Astrocyte (in vitro differentiated cells and primary cell): ENCODE measurements at regions not wholly inside any gene's neighbourhood (a gene's known extent, or its start where the extent isn't known, plus 50 kb on each side); places are given as distances from the start of the nearest gene placed in this dataset.

ENCODE experiments used
- DNase-seq: peaks from one replicate; pipeline ENCODE4 v3.0.0-alpha.2; 2010; ENCODE audit warnings: low read depth
- FAIRE-seq: peaks from 2 replicates; lab custom pipeline; 2011; peaks lifted over from hg19 to GRCh38; lab: Jason Lieb, UNC
- H2AFZ ChIP-seq: 2 replicates; pipeline ENCODE4 v1.6.0; 2012; ENCODE audit warnings: low read depth, low read length, inconsistent platforms
- H3K27ac ChIP-seq: 2 replicates; pipeline ENCODE4 v1.5.1; 2011; ENCODE audit warnings: low read depth, low read length, inconsistent platforms
- H3K27me3 ChIP-seq: 2 replicates; pipeline ENCODE4 v1.6.0; 2011; ENCODE audit warnings: low read length, inconsistent platforms; ENCODE audit not compliant: insufficient read depth
- H3K36me3 ChIP-seq: 2 replicates; pipeline ENCODE4 v1.5.1; 2011; ENCODE audit warnings: low read length, inconsistent platforms; ENCODE audit not compliant: insufficient read depth
- H3K4me1 ChIP-seq: 2 replicates; pipeline ENCODE4 v1.5.1; 2011; ENCODE audit warnings: low read length, inconsistent platforms; ENCODE audit not compliant: insufficient read depth
- H3K4me2 ChIP-seq: 2 replicates; pipeline ENCODE4 v1.6.0; 2012; ENCODE audit warnings: low read length, inconsistent platforms
- H3K4me3 ChIP-seq: 2 replicates; pipeline ENCODE4 v1.5.1; 2011; ENCODE audit warnings: low read depth, mild to moderate bottlenecking, low read length, inconsistent platforms; ENCODE audit not compliant: insufficient read depth
- H3K79me2 ChIP-seq: 2 replicates; pipeline ENCODE4 v1.6.0; 2012; ENCODE audit warnings: mild to moderate bottlenecking, low read length, inconsistent platforms; ENCODE audit not compliant: insufficient read depth
- H3K9ac ChIP-seq: 2 replicates; pipeline ENCODE4 v1.6.0; 2012; ENCODE audit warnings: mild to moderate bottlenecking, low read length, inconsistent platforms
- H3K9me3 ChIP-seq: 2 replicates; pipeline ENCODE4 v1.5.1; 2012; ENCODE audit warnings: low read depth, mild to moderate bottlenecking, low read length, inconsistent platforms; ENCODE audit not compliant: insufficient read depth
- H4K20me1 ChIP-seq: 2 replicates; pipeline ENCODE4 v1.6.0; 2012; ENCODE audit warnings: low read length, inconsistent platforms; ENCODE audit not compliant: insufficient read depth
- H3K27ac Mint-ChIP-seq: one replicate; pipeline ENCODE4 v1.8.0; 2021; ENCODE audit warnings: mild to moderate bottlenecking, mixed read lengths; ENCODE audit not compliant: unreplicated experiment
- H3K27me3 Mint-ChIP-seq: one replicate; pipeline ENCODE4 v1.8.0; 2021; ENCODE audit warnings: low read depth, mixed read lengths; ENCODE audit not compliant: unreplicated experiment
- H3K36me3 Mint-ChIP-seq: one replicate; pipeline ENCODE4 v1.8.0; 2021; ENCODE audit warnings: low read depth, mixed read lengths; ENCODE audit not compliant: unreplicated experiment
- H3K4me1 Mint-ChIP-seq: one replicate; pipeline ENCODE4 v1.8.0; 2021; ENCODE audit warnings: low read depth, mixed read lengths; ENCODE audit not compliant: unreplicated experiment
- H3K4me3 Mint-ChIP-seq: one replicate; pipeline ENCODE4 v1.8.0; 2021; ENCODE audit warnings: mild to moderate bottlenecking, moderate library complexity, mixed read lengths; ENCODE audit not compliant: unreplicated experiment
- H3K9me3 Mint-ChIP-seq: one replicate; pipeline ENCODE4 v1.8.0; 2021; ENCODE audit warnings: mild to moderate bottlenecking, mixed read lengths; ENCODE audit not compliant: unreplicated experiment
- EZH2 ChIP-seq: IDR thresholded peaks from 2 replicates; pipeline ENCODE4 v1.6.1; 2012; ENCODE audit warnings: mild to moderate bottlenecking, low read length, inconsistent platforms; ENCODE audit not compliant: insufficient read depth
- TF ChIP-seq, protein P1 (sequence below): IDR thresholded peaks from 2 replicates; pipeline ENCODE4 v1.5.1; 2011; ENCODE audit warnings: low read depth, mild to moderate bottlenecking, inconsistent platforms, low read length, moderate library complexity; ENCODE audit not compliant: insufficient read depth

DNA sequence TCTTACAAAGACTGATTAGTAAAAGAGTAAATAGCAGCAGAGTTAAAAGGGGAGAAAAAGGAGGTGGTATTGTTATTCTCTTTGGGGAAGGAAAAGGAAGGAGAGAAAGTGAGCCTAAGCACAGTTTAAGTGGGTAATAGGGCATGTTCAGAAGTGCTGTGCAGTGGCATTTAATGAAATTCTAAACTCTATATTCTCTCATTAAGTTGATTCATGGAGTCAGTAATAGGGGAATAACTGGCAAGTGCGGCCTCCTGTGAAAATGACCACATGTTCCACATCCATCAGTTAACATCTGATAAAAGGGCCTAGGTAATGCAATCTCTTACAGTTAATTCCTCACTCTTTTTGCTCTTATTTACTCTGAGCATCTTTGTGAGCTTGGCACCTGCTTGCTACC lies 516.7 kb downstream of the JRKL start:
- H3K36me3 Mint-ChIP-seq, result no peaks in the 10 kb centered on the region
- no peak for TF ChIP-seq EZH2
- TF ChIP-seq, protein P1, sequence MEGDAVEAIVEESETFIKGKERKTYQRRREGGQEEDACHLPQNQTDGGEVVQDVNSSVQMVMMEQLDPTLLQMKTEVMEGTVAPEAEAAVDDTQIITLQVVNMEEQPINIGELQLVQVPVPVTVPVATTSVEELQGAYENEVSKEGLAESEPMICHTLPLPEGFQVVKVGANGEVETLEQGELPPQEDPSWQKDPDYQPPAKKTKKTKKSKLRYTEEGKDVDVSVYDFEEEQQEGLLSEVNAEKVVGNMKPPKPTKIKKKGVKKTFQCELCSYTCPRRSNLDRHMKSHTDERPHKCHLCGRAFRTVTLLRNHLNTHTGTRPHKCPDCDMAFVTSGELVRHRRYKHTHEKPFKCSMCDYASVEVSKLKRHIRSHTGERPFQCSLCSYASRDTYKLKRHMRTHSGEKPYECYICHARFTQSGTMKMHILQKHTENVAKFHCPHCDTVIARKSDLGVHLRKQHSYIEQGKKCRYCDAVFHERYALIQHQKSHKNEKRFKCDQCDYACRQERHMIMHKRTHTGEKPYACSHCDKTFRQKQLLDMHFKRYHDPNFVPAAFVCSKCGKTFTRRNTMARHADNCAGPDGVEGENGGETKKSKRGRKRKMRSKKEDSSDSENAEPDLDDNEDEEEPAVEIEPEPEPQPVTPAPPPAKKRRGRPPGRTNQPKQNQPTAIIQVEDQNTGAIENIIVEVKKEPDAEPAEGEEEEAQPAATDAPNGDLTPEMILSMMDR, result no peak
- Histone ChIP-seq H4K20me1 (no peaks in the 10 kb centered on the region), H3K4me2 (no peak overlapping the region), H3K9ac (no peak overlapping the region), H3K36me3 (no peaks in the 10 kb centered on the region), H3K4me1 (no peaks in the 10 kb centered on the region), H2AFZ (no peak overlapping the region), H3K4me3 (no peak overlapping the region), H3K79me2 (no peaks in the 10 kb centered on the region), H3K9me3 (no peaks in the 10 kb centered on the region), H3K27ac (no peak overlapping the region), H3K27me3 (no peaks in the 10 kb centered on the region)
- H3K9me3 Mint-ChIP-seq, result no peaks in the 10 kb centered on the region
- no peak overlapping the region for H3K27ac Mint-ChIP-seq
- DNase-seq (no peak), FAIRE-seq (no peak)
- peaks cover 3% of the 10 kb centered on the region for H3K27me3 Mint-ChIP-seq
- no peaks in the 10 kb centered on the region for H3K4me1 Mint-ChIP-seq
- no peak overlapping the region for H3K4me3 Mint-ChIP-seq

DNA sequence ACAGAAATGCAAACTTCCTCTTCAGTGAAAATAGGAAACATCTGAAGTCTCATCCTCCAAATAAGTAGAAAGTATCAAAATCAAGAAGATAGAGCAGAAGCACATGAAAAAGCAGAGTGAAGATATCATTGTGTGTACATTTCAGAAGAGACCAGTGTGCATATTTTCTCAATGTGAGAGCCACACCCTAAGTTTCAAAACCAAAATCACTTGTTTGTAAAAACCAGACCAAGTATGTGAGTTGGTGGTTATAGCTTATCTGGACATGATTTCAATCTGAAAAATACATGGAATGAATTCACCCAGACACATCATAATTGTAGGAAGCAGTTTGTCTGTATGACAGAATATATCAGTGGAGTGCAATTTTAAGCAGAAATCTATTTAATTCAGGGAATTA lies 536.0 kb downstream of the JRKL start:
- H3K4me3 ChIP-seq, result no peak overlapping the region
- H3K27me3 Mint-ChIP-seq, result no peaks in the 10 kb centered on the region
- no peaks in the 10 kb centered on the region for H3K9me3 ChIP-seq
- H3K36me3 Mint-ChIP-seq, result no peaks in the 10 kb centered on the region
- no peak overlapping the region for H3K4me3 Mint-ChIP-seq
- H4K20me1 ChIP-seq, result no peaks in the 10 kb centered on the region
- H3K79me2 ChIP-seq, result no peaks in the 10 kb centered on the region
- H3K36me3 ChIP-seq, result no peaks in the 10 kb centered on the region
- FAIRE-seq (no peak), DNase-seq (no peak)
- H3K27ac ChIP-seq, result no peak overlapping the region
- H3K9ac ChIP-seq, result no peak overlapping the region
- TF ChIP-seq, protein P1, result no peak
- no peak for TF ChIP-seq EZH2
- no peaks in the 10 kb centered on the region for H3K4me1 Mint-ChIP-seq
- H3K4me1 ChIP-seq, result no peaks in the 10 kb centered on the region
- H3K9me3 Mint-ChIP-seq, result no peaks in the 10 kb centered on the region
- H3K4me2 ChIP-seq, result no peak overlapping the region
- no peak overlapping the region for H3K27ac Mint-ChIP-seq
- no peak overlapping the region for H2AFZ ChIP-seq
- H3K27me3 ChIP-seq, result no peaks in the 10 kb centered on the region

DNA sequence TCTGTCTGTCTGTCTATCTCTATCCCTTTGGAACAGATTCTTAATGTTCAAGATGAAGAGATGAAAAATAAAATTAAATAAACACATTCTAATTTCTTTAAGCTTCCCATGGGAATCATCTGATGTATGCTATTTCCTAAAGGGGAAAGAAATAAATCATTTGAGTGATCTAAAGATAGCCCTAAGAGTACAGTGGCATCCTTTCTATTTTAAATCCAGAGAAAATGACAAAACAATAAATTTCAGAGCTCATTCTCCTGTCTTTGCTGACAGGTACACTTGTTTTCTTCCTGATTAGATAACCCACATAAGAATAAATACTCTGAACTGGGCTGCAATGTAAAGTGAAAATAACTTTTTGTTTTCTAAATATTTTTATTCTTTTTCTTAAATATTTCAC lies 550.4 kb downstream of the JRKL start:
- FAIRE-seq, result no peak
- no peak overlapping the region for H3K4me3 ChIP-seq
- no peak overlapping the region for H3K4me2 ChIP-seq
- no peak for DNase-seq
- H4K20me1 ChIP-seq, result no peaks in the 10 kb centered on the region
- H3K36me3 ChIP-seq, result no peaks in the 10 kb centered on the region
- no peaks in the 10 kb centered on the region for H3K27me3 ChIP-seq
- Mint-ChIP-seq H3K27me3 (no peaks in the 10 kb centered on the region), H3K4me1 (no peaks in the 10 kb centered on the region), H3K27ac (no peak overlapping the region), H3K4me3 (no peak overlapping the region), H3K36me3 (no peaks in the 10 kb centered on the region), H3K9me3 (no peaks in the 10 kb centered on the region)
- no peak overlapping the region for H3K27ac ChIP-seq
- H3K9ac ChIP-seq, result no peak overlapping the region
- H3K9me3 ChIP-seq, result no peaks in the 10 kb centered on the region
- H2AFZ ChIP-seq, result no peak overlapping the region
- H3K79me2 ChIP-seq, result no peaks in the 10 kb centered on the region
- TF ChIP-seq, protein P1, result no peak
- no peak for TF ChIP-seq EZH2
- no peaks in the 10 kb centered on the region for H3K4me1 ChIP-seq
